ENCODE measurements at regions not wholly inside any gene's neighbourhood (a gene's known extent, or its start where the extent isn't known, plus 50 kb on each side); places are given as distances from the start of the nearest gene placed in this dataset.

GRCh38 chr5:86332851-86333250 lies 284.9 kb upstream of the COX7C start:
- Histone ChIP-seq H3K9me3 (no peaks in the 10 kb centered on the region), H3K36me3 (no peaks in the 10 kb centered on the region), H3K4me1 (no peaks in the 10 kb centered on the region), H3K27me3 (no peaks in the 10 kb centered on the region), H3K4me3 (no peak overlapping the region), H3K27ac (no peak overlapping the region)
- TF ChIP-seq EP300 (IDR thresholded peaks at IDR 0.05; ENCODE audit: low read depth) (no peak), POLR2AphosphoS5 (IDR thresholded peaks at IDR 0.05) (peak in 1 of 3 donors; percentile 9)
- TF ChIP-seq, protein P1, sequence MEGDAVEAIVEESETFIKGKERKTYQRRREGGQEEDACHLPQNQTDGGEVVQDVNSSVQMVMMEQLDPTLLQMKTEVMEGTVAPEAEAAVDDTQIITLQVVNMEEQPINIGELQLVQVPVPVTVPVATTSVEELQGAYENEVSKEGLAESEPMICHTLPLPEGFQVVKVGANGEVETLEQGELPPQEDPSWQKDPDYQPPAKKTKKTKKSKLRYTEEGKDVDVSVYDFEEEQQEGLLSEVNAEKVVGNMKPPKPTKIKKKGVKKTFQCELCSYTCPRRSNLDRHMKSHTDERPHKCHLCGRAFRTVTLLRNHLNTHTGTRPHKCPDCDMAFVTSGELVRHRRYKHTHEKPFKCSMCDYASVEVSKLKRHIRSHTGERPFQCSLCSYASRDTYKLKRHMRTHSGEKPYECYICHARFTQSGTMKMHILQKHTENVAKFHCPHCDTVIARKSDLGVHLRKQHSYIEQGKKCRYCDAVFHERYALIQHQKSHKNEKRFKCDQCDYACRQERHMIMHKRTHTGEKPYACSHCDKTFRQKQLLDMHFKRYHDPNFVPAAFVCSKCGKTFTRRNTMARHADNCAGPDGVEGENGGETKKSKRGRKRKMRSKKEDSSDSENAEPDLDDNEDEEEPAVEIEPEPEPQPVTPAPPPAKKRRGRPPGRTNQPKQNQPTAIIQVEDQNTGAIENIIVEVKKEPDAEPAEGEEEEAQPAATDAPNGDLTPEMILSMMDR (IDR thresholded peaks at IDR 0.05) = no peak
- DNase-seq = no peak
- intact Hi-C loops (cut with DNase I; ENCODE audit: low total_unique reads) (no loop called here), in situ Hi-C loops (cut with MboI; ENCODE audit: low pct_ligation_motif_present in 1 of 4, low pct_unique_long_range_greater_than_20kb in 1 of 4, low sequenced_read_pairs in 3 of 4) (no loop called here)
- WGBS, 2 donors (ENCODE audit: low coverage in 1 of 2) = 53 to 60% methylated on average over 1 of the region's 1 CpG

DNA sequence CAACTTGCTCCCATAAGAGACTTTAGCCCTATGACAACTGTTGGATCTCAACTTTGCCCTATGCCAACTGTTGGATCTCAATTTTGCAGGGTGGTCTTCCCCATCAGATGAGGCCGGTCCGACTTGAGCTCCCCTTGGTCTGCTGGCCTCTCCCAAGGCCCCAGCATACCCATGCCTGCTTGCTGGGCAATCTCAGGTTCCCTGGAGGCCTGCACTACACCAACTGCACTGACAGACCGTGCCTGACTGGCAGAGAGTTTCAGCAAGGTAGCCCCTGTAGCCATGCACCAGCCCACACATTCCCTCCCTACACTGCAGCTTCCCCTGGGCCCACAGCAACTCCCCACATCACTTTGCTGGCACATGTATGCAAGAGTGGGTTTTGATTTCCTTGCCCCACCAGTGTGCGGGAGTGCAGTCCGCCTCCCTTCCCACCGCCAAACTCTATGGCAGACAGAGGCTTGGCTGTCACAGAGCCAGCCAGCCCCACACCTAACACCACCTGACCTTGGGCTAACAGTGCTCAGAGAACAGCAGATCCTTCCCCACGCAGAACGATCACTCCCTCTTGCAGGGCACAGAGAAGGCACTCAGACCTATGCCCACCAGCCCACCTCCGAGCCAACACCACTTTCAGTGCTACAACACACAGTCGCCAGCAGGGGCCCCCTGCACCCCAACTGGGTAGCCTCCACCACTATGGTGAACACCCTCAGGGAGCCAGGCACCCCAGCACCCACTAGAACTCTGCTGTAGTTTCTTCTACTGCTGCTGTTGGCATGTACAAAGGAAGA lies 279.9 kb upstream of the COX7C start:
- in situ Hi-C loops (cut with MboI; ENCODE audit: low pct_ligation_motif_present in 1 of 4, low pct_unique_long_range_greater_than_20kb in 1 of 4, low sequenced_read_pairs in 3 of 4) (no loop called here), intact Hi-C loops (cut with DNase I; ENCODE audit: low total_unique reads) (no loop called here)
- no peaks in the 10 kb centered on the region for H3K4me1 ChIP-seq
- TF ChIP-seq EP300 (IDR thresholded peaks at IDR 0.05; ENCODE audit: low read depth) = no peak
- no peak for TF ChIP-seq POLR2A (IDR thresholded peaks at IDR 0.05)
- TF ChIP-seq POLR2AphosphoS5 (IDR thresholded peaks at IDR 0.05) = no peak
- TF ChIP-seq, protein P1 (IDR thresholded peaks at IDR 0.05) = no peak
- no peaks in the 10 kb centered on the region for H3K9me3 ChIP-seq
- no peak for DNase-seq
- H3K27ac ChIP-seq = no peak overlapping the region
- no peaks in the 10 kb centered on the region for H3K27me3 ChIP-seq
- H3K36me3 ChIP-seq = no peaks in the 10 kb centered on the region
- H3K4me3 ChIP-seq = no peak overlapping the region
- WGBS, 2 donors (ENCODE audit: low coverage in 1 of 2) = 85% methylated on average over 8 of the region's 10 CpGs; no CpG with 5 or more reads in 1 of the 2 donors

DNA sequence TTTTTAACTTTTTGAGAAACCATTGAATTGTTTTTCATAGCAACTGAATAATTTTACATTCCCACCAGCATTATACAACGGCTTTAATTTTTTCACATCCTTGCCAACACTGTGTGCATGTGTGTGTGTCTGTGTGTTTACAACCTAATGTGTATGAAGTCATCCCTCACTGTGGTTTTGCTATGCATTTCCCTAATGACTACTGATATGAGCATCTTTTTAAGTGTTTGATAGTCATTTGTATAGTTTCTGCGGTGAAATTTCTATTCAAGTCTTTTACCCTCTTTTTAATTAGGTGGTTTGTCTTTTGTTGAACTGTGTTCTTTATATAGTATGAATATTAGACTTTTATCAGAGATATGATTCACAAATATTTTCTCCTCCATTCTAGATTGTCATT lies 263.1 kb upstream of the COX7C start:
- intact Hi-C loops (cut with DNase I; ENCODE audit: low total_unique reads) (no loop called here), in situ Hi-C loops (cut with MboI; ENCODE audit: low pct_ligation_motif_present in 1 of 4, low pct_unique_long_range_greater_than_20kb in 1 of 4, low sequenced_read_pairs in 3 of 4) (no loop called here)
- H3K27ac ChIP-seq = no peak overlapping the region
- no peaks in the 10 kb centered on the region for H3K9me3 ChIP-seq
- H3K4me3 ChIP-seq = no peak overlapping the region
- no peaks in the 10 kb centered on the region for H3K27me3 ChIP-seq
- 57 to 64% methylated on average over 2 of the region's 2 CpGs for WGBS, 2 donors (ENCODE audit: low coverage in 1 of 2)
- H3K4me1 ChIP-seq = no peaks in the 10 kb centered on the region
- H3K36me3 ChIP-seq = no peaks in the 10 kb centered on the region
- TF ChIP-seq POLR2A (IDR thresholded peaks at IDR 0.05) (no peak), POLR2AphosphoS5 (IDR thresholded peaks at IDR 0.05) (no peak), EP300 (IDR thresholded peaks at IDR 0.05; ENCODE audit: low read depth) (no peak)
- TF ChIP-seq, protein P1 (IDR thresholded peaks at IDR 0.05) = no peak
- no peak for DNase-seq

DNA sequence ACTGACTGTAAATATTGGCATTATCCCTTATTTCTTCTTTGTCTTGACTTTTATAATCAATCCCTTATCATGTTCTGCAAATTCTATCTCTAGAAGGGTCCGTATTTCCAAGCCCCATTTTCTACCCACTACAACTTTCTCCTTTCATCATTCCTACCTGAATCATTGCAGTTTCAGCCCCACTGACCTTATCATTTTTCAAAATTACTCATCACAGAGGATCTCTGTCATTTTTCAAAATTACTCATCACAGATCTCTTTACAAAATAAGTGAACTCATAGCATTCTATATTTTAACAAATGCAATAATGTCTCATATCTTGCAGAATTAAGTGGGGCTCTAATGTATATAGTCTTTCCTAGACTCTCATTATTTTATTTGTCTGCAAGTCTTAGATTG lies 256.9 kb upstream of the COX7C start:
- Histone ChIP-seq H3K27me3 (no peaks in the 10 kb centered on the region), H3K36me3 (no peaks in the 10 kb centered on the region), H3K4me1 (no peaks in the 10 kb centered on the region), H3K9me3 (no peaks in the 10 kb centered on the region), H3K4me3 (no peak overlapping the region), H3K27ac (no peak overlapping the region)
- in situ Hi-C loops (cut with MboI; ENCODE audit: low pct_ligation_motif_present in 1 of 4, low pct_unique_long_range_greater_than_20kb in 1 of 4, low sequenced_read_pairs in 3 of 4) (no loop called here), intact Hi-C loops (cut with DNase I; ENCODE audit: low total_unique reads) (no loop called here)
- no peak for TF ChIP-seq POLR2AphosphoS5 (IDR thresholded peaks at IDR 0.05)
- no peak for TF ChIP-seq POLR2A (IDR thresholded peaks at IDR 0.05)
- TF ChIP-seq, protein P1 (IDR thresholded peaks at IDR 0.05) = no peak
- TF ChIP-seq EP300 (IDR thresholded peaks at IDR 0.05; ENCODE audit: low read depth) = no peak
- 43 to 64% methylated on average over 1 of the region's 1 CpG for WGBS, 2 donors (ENCODE audit: low coverage in 1 of 2)
- DNase-seq = no peak

Measured in transverse colon (tissue), 4 donors.